ENCODE measurements at regions not wholly inside any gene's neighbourhood (a gene's known extent, or its start where the extent isn't known, plus 50 kb on each side); places are given as distances from the start of the nearest gene placed in this dataset.

DNA sequence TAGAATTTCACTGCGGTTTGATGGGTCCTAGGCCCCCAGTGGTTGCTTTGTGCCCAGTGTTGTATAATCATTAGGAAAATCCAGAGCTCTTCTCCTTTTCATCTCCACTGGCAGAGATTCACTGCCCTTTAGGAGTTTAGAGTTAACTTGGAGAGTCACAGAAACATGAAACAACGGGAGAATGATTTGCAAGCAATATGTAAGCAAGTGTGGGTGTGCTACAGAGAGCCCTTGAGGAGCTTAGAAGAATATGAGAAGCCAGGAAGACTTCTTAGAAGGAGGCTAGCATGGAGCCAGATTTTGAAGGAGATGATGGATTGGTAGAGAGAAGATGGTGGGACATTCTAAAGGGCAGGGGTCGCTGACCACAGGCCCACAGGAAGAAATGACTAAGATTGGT is 327.3 kb downstream of the ZNF326 start:
- 67% methylated on average over 1 of the region's 3 CpGs for WGBS (ENCODE audit: insufficient coverage)
- ChIA-PET CTCF (no interaction called here), POLR2A (no interaction called here)
- Histone ChIP-seq H3K36me3 (ENCODE audit: control insufficient read depth in 4 of 4, insufficient read depth in 4 of 4, low read length in 3 of 4) (no peaks in the 10 kb centered on the region), H3K27me3 (replicated peaks in 2 of 5; ENCODE audit: control insufficient read depth in 4 of 5, insufficient read depth in 5 of 5, low read length in 4 of 5) (peaks cover 0 to 3% (median 0%) of the 10 kb centered on the region in 5 experiments), H3K4me1 (ENCODE audit: control extremely low read depth in 1 of 4, control insufficient read depth in 4 of 4, insufficient read depth in 4 of 4, low read length in 3 of 4) (peaks cover 9 to 20% (median 14%) of the 10 kb centered on the region in 4 experiments), H3K4me3 (ENCODE audit: control insufficient read depth in 1 of 7, extremely low read depth in 1 of 7, insufficient read depth in 4 of 7, low read depth in 2 of 7, low read length in 6 of 7) (no peak overlapping the region), H3K9me3 (ENCODE audit: control extremely low read depth in 1 of 5, control insufficient read depth in 4 of 5, insufficient read depth in 2 of 5, low read depth in 1 of 5, low read length in 4 of 5) (no peaks in the 10 kb centered on the region), H3K27ac (ENCODE audit: insufficient read depth in 1 of 2, low read depth in 1 of 2, low read length in 2 of 2, poor library complexity in 1 of 2, severe bottlenecking in 2 of 2) (no peak overlapping the region)
- DNase-seq, result no peak

- 100% methylated on average over 1 of the region's 1 CpG for WGBS (ENCODE audit: insufficient coverage)
- Histone ChIP-seq H3K27me3 (replicated peaks in 2 of 5; ENCODE audit: control insufficient read depth in 4 of 5, insufficient read depth in 5 of 5, low read length in 4 of 5) (no peaks in the 10 kb centered on the region), H3K4me3 (ENCODE audit: control insufficient read depth in 1 of 7, extremely low read depth in 1 of 7, insufficient read depth in 4 of 7, low read depth in 2 of 7, low read length in 6 of 7) (no peak overlapping the region), H3K36me3 (ENCODE audit: control insufficient read depth in 4 of 4, insufficient read depth in 4 of 4, low read length in 3 of 4) (no peaks in the 10 kb centered on the region), H3K9me3 (ENCODE audit: control extremely low read depth in 1 of 5, control insufficient read depth in 4 of 5, insufficient read depth in 2 of 5, low read depth in 1 of 5, low read length in 4 of 5) (peaks cover 0 to 1% (median 0%) of the 10 kb centered on the region in 5 experiments), H3K27ac (ENCODE audit: insufficient read depth in 1 of 2, low read depth in 1 of 2, low read length in 2 of 2, poor library complexity in 1 of 2, severe bottlenecking in 2 of 2) (no peak overlapping the region), H3K4me1 (ENCODE audit: control extremely low read depth in 1 of 4, control insufficient read depth in 4 of 4, insufficient read depth in 4 of 4, low read length in 3 of 4) (peaks cover 2 to 11% (median 5%) of the 10 kb centered on the region in 4 experiments)
- DNase-seq, result no peak
- ChIA-PET CTCF (no interaction called here), POLR2A (no interaction called here)
These were observed 325.0 kb downstream of the ZNF326 start for GRCh38 chr1:90319918-90320317.

GRCh38 chr1:90318431-90318830 is 323.5 kb downstream of the ZNF326 start:
- H3K27me3 ChIP-seq (replicated peaks in 2 of 5; ENCODE audit: control insufficient read depth in 4 of 5, insufficient read depth in 5 of 5, low read length in 4 of 5), result no peaks in the 10 kb centered on the region
- H3K4me1 ChIP-seq (ENCODE audit: control extremely low read depth in 1 of 4, control insufficient read depth in 4 of 4, insufficient read depth in 4 of 4, low read length in 3 of 4), result no peaks in the 10 kb centered on the region
- CTCF ChIA-PET, result no interaction called here
- no peak overlapping the region for H3K27ac ChIP-seq (ENCODE audit: insufficient read depth in 1 of 2, low read depth in 1 of 2, low read length in 2 of 2, poor library complexity in 1 of 2, severe bottlenecking in 2 of 2)
- no CpG with 5 or more reads among the region's 5 CpGs for WGBS (ENCODE audit: insufficient coverage)
- no peak for DNase-seq
- H3K36me3 ChIP-seq (ENCODE audit: control insufficient read depth in 4 of 4, insufficient read depth in 4 of 4, low read length in 3 of 4), result no peaks in the 10 kb centered on the region
- POLR2A ChIA-PET, result no interaction called here
- peaks cover 0 to 1% (median 0%) of the 10 kb centered on the region in 5 experiments for H3K9me3 ChIP-seq (ENCODE audit: control extremely low read depth in 1 of 5, control insufficient read depth in 4 of 5, insufficient read depth in 2 of 5, low read depth in 1 of 5, low read length in 4 of 5)
- no peak overlapping the region for H3K4me3 ChIP-seq (ENCODE audit: control insufficient read depth in 1 of 7, extremely low read depth in 1 of 7, insufficient read depth in 4 of 7, low read depth in 2 of 7, low read length in 6 of 7)

- DNase-seq, result no peak
- H3K27ac ChIP-seq (ENCODE audit: insufficient read depth in 1 of 2, low read depth in 1 of 2, low read length in 2 of 2, poor library complexity in 1 of 2, severe bottlenecking in 2 of 2), result no peak overlapping the region
- 100% methylated on average over 2 of the region's 4 CpGs for WGBS (ENCODE audit: insufficient coverage)
- H3K4me1 ChIP-seq (ENCODE audit: control extremely low read depth in 1 of 4, control insufficient read depth in 4 of 4, insufficient read depth in 4 of 4, low read length in 3 of 4), result no peaks in the 10 kb centered on the region
- CTCF ChIA-PET, result no interaction called here
- H3K9me3 ChIP-seq (ENCODE audit: control extremely low read depth in 1 of 5, control insufficient read depth in 4 of 5, insufficient read depth in 2 of 5, low read depth in 1 of 5, low read length in 4 of 5), result peaks cover 0 to 1% (median 0%) of the 10 kb centered on the region in 5 experiments
- H3K27me3 ChIP-seq (replicated peaks in 2 of 5; ENCODE audit: control insufficient read depth in 4 of 5, insufficient read depth in 5 of 5, low read length in 4 of 5), result no peaks in the 10 kb centered on the region
- H3K36me3 ChIP-seq (ENCODE audit: control insufficient read depth in 4 of 4, insufficient read depth in 4 of 4, low read length in 3 of 4), result no peaks in the 10 kb centered on the region
- POLR2A ChIA-PET, result no interaction called here
- H3K4me3 ChIP-seq (ENCODE audit: control insufficient read depth in 1 of 7, extremely low read depth in 1 of 7, insufficient read depth in 4 of 7, low read depth in 2 of 7, low read length in 6 of 7), result no peak overlapping the region
These were observed 322.7 kb downstream of the ZNF326 start for GRCh38 chr1:90317628-90318027.

DNA sequence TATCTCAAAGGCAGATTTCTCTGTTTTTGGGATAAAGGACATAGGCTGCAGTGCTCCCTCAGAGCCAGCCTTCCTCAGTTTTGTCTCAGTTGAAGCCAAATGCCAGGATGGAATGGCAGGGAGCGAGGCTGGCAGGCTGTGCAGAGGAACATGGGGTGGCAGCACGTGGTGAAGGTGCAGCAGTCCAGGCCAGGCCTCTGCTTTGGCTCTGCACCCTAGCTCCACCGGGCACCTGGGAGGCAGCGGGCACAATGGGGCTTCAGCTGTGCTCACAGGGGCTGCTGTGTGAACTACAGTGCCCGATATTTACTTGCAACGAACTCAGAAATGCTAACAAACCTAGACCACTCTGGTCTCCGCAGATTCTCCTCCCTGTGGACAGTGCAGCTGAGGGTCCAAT is 319.6 kb downstream of the ZNF326 start:
- Histone ChIP-seq H3K27ac (ENCODE audit: insufficient read depth in 1 of 2, low read depth in 1 of 2, low read length in 2 of 2, poor library complexity in 1 of 2, severe bottlenecking in 2 of 2) (no peak overlapping the region), H3K4me3 (ENCODE audit: control insufficient read depth in 1 of 7, extremely low read depth in 1 of 7, insufficient read depth in 4 of 7, low read depth in 2 of 7, low read length in 6 of 7) (no peak overlapping the region), H3K9me3 (ENCODE audit: control extremely low read depth in 1 of 5, control insufficient read depth in 4 of 5, insufficient read depth in 2 of 5, low read depth in 1 of 5, low read length in 4 of 5) (peaks cover 0 to 1% (median 0%) of the 10 kb centered on the region in 5 experiments), H3K36me3 (ENCODE audit: control insufficient read depth in 4 of 4, insufficient read depth in 4 of 4, low read length in 3 of 4) (no peaks in the 10 kb centered on the region), H3K27me3 (replicated peaks in 2 of 5; ENCODE audit: control insufficient read depth in 4 of 5, insufficient read depth in 5 of 5, low read length in 4 of 5) (no peaks in the 10 kb centered on the region), H3K4me1 (ENCODE audit: control extremely low read depth in 1 of 4, control insufficient read depth in 4 of 4, insufficient read depth in 4 of 4, low read length in 3 of 4) (no peaks in the 10 kb centered on the region)
- ChIA-PET CTCF (interaction anchor here (0.6 kb wide), 1 partner anchor 1587 kb away, joined by 3 read pairs; no protein-coding TSS in a partner anchor), POLR2A (no interaction called here)
- no peak for DNase-seq
- WGBS (ENCODE audit: insufficient coverage), result 98% methylated on average over 7 of the region's 7 CpGs

DNA sequence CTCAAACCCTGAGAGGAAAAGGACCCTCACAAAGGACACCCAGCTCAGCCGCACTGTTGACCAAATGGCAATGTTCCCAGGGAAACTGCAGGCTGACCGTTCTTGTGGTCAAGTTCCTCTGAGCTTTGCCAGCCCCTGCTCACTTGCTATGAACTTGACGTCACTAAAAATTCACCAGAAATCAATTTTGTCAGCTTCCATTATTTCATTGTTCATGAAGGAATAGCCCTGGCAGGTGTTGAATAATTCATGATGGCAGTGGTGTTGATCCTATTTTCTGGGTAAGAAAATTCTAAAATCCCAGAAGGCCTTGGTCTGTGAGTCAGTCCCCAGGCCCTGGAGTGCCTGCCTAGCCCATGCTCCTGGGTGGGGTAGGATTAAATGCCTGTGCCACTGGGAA is 318.9 kb downstream of the ZNF326 start:
- Histone ChIP-seq H3K27ac (ENCODE audit: insufficient read depth in 1 of 2, low read depth in 1 of 2, low read length in 2 of 2, poor library complexity in 1 of 2, severe bottlenecking in 2 of 2) (no peak overlapping the region), H3K4me1 (ENCODE audit: control extremely low read depth in 1 of 4, control insufficient read depth in 4 of 4, insufficient read depth in 4 of 4, low read length in 3 of 4) (no peaks in the 10 kb centered on the region), H3K36me3 (ENCODE audit: control insufficient read depth in 4 of 4, insufficient read depth in 4 of 4, low read length in 3 of 4) (no peaks in the 10 kb centered on the region), H3K27me3 (replicated peaks in 2 of 5; ENCODE audit: control insufficient read depth in 4 of 5, insufficient read depth in 5 of 5, low read length in 4 of 5) (no peaks in the 10 kb centered on the region), H3K9me3 (ENCODE audit: control extremely low read depth in 1 of 5, control insufficient read depth in 4 of 5, insufficient read depth in 2 of 5, low read depth in 1 of 5, low read length in 4 of 5) (peaks cover 0 to 1% (median 0%) of the 10 kb centered on the region in 5 experiments), H3K4me3 (ENCODE audit: control insufficient read depth in 1 of 7, extremely low read depth in 1 of 7, insufficient read depth in 4 of 7, low read depth in 2 of 7, low read length in 6 of 7) (no peak overlapping the region)
- CTCF ChIA-PET, result no interaction called here
- DNase-seq, result no peak
- POLR2A ChIA-PET, result no interaction called here
- 100% methylated on average over 2 of the region's 3 CpGs for WGBS (ENCODE audit: insufficient coverage)

DNA sequence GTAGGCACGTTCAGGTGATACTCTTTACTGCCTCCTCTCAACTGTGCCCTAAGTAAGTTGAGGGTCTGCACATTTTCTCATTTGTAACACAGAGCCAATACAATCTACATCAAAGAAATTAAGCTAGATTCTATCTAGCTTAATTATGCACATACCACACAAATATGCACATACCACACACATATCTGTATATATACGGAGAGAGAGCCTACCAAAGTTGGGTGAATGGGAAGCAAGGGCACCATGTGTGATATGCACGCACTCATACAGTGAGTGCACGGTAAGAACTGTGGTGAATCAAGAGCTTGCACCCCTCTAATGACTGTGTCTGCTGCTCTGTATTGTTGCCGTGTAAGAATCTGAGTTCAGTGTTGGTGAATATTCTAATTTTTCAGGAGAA is 314.9 kb downstream of the ZNF326 start:
- H3K4me3 ChIP-seq (ENCODE audit: control insufficient read depth in 1 of 7, extremely low read depth in 1 of 7, insufficient read depth in 4 of 7, low read depth in 2 of 7, low read length in 6 of 7), result no peak overlapping the region
- CTCF ChIA-PET, result interaction anchor here (1.0 kb wide), 1 partner anchor 54 kb away, joined by 3 read pairs; no protein-coding TSS in a partner anchor

More for the DNA sequence above, 314.9 kb downstream of the ZNF326 start:
- Histone ChIP-seq H3K36me3 (ENCODE audit: control insufficient read depth in 4 of 4, insufficient read depth in 4 of 4, low read length in 3 of 4) (no peaks in the 10 kb centered on the region), H3K27me3 (replicated peaks in 2 of 5; ENCODE audit: control insufficient read depth in 4 of 5, insufficient read depth in 5 of 5, low read length in 4 of 5) (no peaks in the 10 kb centered on the region), H3K4me1 (ENCODE audit: control extremely low read depth in 1 of 4, control insufficient read depth in 4 of 4, insufficient read depth in 4 of 4, low read length in 3 of 4) (no peaks in the 10 kb centered on the region), H3K9me3 (ENCODE audit: control extremely low read depth in 1 of 5, control insufficient read depth in 4 of 5, insufficient read depth in 2 of 5, low read depth in 1 of 5, low read length in 4 of 5) (peaks cover 0 to 6% (median 0%) of the 10 kb centered on the region in 5 experiments), H3K27ac (ENCODE audit: insufficient read depth in 1 of 2, low read depth in 1 of 2, low read length in 2 of 2, poor library complexity in 1 of 2, severe bottlenecking in 2 of 2) (no peak overlapping the region)
- POLR2A ChIA-PET, result no interaction called here
- WGBS (ENCODE audit: insufficient coverage), result 90% methylated on average over 3 of the region's 5 CpGs
- DNase-seq, result no peak
